ENCODE measurements at regions not wholly inside any gene's neighbourhood (a gene's known extent, or its start where the extent isn't known, plus 50 kb on each side); places are given as distances from the start of the nearest gene placed in this dataset.
"Not testable (repeated sequence)": the region's sequence is repeated elsewhere in the genome, so short reads cannot be mapped to it uniquely, and the experiment has no call there.

DNA sequence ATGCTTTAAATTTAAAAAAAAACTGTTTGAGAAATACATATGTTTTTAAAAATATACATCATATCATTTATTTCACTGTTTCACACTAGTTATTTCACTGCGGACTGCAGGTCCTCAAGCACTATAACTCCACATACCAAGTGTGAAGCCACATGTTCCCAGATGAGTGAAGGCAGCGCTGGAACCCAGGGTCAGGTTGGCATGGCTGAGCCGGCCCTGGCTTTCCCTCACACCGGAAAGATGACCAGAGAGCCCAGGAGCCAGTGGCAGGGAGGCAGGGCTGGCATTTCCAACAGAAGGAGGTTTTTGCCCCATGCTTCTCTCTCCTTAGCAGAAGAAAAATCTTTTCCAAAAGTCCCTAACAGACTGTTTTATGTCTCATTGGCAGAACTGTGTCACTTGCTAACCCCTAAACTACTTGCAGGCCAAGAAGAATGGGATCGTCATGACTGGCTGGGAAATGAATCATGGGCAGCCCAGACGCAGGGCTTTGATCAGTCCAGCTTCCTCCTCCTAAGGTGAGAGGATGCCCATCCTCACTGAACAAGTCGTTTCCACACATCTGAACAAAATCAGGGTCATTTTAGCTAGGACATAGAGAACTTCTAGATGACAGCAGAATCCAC, 287.6 kb upstream of the HNRNPA3 start:
- Histone ChIP-seq H3K4me3 (no peak overlapping the region), H3K9me3 (peaks cover 3% of the 10 kb centered on the region; the same call in 1 of the 3 replicates), H3K4me2 (no peak overlapping the region), H3K27ac (no peak overlapping the region), H3K4me1 (no peaks in the 10 kb centered on the region)
- CTCF ChIA-PET, result no interaction called here
- DNase-seq (ENCODE audit: low read depth in 1 of 2, low spot score in 1 of 2) (no peak), FAIRE-seq (no peak), ATAC-seq (no peak)
- POLR2A ChIA-PET, result no interaction called here
- WGBS (ENCODE audit: missing lambda C conversion rate), result 45% methylated on average over 7 of the region's 7 CpGs
- TF ChIP-seq NPAS2 (CRISPR knock-in tag; IDR thresholded peaks at IDR 0.05; ENCODE audit: borderline replicate concordance), result no peak
- no peak for TF ChIP-seq HDAC2 (IDR thresholded peaks at IDR 0.05)
- TF ChIP-seq HOXB5 (CRISPR knock-in tag; IDR thresholded peaks at IDR 0.05), result no peak

DNA sequence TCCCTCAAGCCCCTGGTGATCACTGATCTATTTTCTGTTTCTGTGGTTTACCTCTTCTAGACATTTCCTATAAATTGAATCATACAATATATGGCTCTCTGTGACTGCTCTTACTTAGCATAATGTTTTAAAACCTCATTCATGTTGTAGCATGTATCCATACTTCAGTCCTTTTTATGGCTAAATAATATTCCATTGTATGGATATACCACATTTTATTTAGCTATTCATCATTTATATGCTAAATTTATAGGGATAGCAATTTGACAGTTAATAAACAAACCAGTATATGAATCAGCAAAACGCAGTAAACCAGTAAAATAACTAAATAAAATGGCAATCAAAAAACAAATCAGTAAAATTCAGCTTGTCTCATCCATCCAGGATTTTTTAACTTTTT, 286.1 kb upstream of the HNRNPA3 start:
- FAIRE-seq, result no peak
- H3K4me2 ChIP-seq, result no peak overlapping the region
- peaks cover 3% of the 10 kb centered on the region; the same call in 1 of the 3 replicates for H3K9me3 ChIP-seq
- TF ChIP-seq ZSCAN20 (CRISPR knock-in tag; IDR thresholded peaks at IDR 0.05) (no peak), CEBPB (IDR thresholded peaks at IDR 0.05) (no peak), RCOR1 (IDR thresholded peaks at IDR 0.05; ENCODE audit: low read depth, low read length) (no peak), ZNF302 (CRISPR knock-in tag; IDR thresholded peaks at IDR 0.05) (no peak), EP300 (IDR thresholded peaks at IDR 0.05) (no peak), ESRRA (IDR thresholded peaks at IDR 0.05; ENCODE audit: borderline replicate concordance, low read length) (no peak), BHLHE40 (IDR thresholded peaks at IDR 0.05; ENCODE audit: low read depth, low read length) (no peak), SREBF2 (IDR thresholded peaks at IDR 0.05) (no peak), HEYL (CRISPR knock-in tag; IDR thresholded peaks at IDR 0.05) (no peak), HOXA7 (CRISPR knock-in tag; IDR thresholded peaks at IDR 0.05) (no peak), ZC3H11A (IDR thresholded peaks at IDR 0.05) (no peak)
- TF ChIP-seq, protein P1, sequence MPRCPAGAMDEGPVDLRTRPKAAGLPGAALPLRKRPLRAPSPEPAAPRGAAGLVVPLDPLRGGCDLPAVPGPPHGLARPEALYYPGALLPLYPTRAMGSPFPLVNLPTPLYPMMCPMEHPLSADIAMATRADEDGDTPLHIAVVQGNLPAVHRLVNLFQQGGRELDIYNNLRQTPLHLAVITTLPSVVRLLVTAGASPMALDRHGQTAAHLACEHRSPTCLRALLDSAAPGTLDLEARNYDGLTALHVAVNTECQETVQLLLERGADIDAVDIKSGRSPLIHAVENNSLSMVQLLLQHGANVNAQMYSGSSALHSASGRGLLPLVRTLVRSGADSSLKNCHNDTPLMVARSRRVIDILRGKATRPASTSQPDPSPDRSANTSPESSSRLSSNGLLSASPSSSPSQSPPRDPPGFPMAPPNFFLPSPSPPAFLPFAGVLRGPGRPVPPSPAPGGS (IDR thresholded peaks at IDR 0.05), result no peak
- TF ChIP-seq, protein P2, sequence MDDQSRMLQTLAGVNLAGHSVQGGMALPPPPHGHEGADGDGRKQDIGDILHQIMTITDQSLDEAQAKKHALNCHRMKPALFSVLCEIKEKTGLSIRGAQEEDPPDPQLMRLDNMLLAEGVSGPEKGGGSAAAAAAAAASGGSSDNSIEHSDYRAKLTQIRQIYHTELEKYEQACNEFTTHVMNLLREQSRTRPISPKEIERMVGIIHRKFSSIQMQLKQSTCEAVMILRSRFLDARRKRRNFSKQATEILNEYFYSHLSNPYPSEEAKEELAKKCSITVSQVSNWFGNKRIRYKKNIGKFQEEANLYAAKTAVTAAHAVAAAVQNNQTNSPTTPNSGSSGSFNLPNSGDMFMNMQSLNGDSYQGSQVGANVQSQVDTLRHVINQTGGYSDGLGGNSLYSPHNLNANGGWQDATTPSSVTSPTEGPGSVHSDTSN (IDR thresholded peaks at IDR 0.05), result no peak
- TF ChIP-seq, protein P3, sequence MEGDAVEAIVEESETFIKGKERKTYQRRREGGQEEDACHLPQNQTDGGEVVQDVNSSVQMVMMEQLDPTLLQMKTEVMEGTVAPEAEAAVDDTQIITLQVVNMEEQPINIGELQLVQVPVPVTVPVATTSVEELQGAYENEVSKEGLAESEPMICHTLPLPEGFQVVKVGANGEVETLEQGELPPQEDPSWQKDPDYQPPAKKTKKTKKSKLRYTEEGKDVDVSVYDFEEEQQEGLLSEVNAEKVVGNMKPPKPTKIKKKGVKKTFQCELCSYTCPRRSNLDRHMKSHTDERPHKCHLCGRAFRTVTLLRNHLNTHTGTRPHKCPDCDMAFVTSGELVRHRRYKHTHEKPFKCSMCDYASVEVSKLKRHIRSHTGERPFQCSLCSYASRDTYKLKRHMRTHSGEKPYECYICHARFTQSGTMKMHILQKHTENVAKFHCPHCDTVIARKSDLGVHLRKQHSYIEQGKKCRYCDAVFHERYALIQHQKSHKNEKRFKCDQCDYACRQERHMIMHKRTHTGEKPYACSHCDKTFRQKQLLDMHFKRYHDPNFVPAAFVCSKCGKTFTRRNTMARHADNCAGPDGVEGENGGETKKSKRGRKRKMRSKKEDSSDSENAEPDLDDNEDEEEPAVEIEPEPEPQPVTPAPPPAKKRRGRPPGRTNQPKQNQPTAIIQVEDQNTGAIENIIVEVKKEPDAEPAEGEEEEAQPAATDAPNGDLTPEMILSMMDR (IDR thresholded peaks at IDR 0.05), result no peak
- TF ChIP-seq, protein P4, sequence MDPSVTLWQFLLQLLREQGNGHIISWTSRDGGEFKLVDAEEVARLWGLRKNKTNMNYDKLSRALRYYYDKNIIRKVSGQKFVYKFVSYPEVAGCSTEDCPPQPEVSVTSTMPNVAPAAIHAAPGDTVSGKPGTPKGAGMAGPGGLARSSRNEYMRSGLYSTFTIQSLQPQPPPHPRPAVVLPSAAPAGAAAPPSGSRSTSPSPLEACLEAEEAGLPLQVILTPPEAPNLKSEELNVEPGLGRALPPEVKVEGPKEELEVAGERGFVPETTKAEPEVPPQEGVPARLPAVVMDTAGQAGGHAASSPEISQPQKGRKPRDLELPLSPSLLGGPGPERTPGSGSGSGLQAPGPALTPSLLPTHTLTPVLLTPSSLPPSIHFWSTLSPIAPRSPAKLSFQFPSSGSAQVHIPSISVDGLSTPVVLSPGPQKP (IDR thresholded peaks at IDR 0.05; ENCODE audit: low read depth, low read length), result no peak
- TF ChIP-seq, protein P5, sequence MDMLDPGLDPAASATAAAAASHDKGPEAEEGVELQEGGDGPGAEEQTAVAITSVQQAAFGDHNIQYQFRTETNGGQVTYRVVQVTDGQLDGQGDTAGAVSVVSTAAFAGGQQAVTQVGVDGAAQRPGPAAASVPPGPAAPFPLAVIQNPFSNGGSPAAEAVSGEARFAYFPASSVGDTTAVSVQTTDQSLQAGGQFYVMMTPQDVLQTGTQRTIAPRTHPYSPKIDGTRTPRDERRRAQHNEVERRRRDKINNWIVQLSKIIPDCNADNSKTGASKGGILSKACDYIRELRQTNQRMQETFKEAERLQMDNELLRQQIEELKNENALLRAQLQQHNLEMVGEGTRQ (IDR thresholded peaks at IDR 0.05), result no peak
- POLR2A ChIA-PET, result no interaction called here
- H3K27ac ChIP-seq, result no peak overlapping the region
- CTCF ChIA-PET, result no interaction called here
- no peak for ATAC-seq
- no peak overlapping the region for H3K4me3 ChIP-seq
- H3K4me1 ChIP-seq, result peaks cover under 1% of the 10 kb centered on the region; the same call in 2 of the 3 replicates
- DNase-seq (ENCODE audit: low read depth in 1 of 2, low spot score in 1 of 2), result no peak
- WGBS (ENCODE audit: missing lambda C conversion rate), result 2% methylated on average over 1 of the region's 1 CpG

DNA sequence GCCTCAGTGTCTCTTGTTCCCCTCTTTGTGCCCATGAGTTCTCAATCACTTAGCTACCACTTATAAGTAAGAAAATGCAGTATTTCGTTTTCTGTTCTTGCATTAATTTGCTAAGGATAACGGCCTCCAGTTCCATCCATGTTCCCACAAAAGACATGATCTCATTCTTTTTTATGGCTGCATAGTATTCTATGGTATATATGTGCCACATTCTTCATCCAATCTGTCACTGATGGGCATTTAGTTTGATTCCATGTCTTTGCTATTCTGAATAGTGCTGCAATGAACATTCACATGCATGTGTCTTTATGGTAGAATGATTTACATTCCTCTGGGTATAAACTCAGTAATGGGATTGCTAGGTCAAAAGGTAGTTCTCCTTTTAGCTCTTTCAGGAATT, 283.2 kb upstream of the HNRNPA3 start:
- H3K9me3 ChIP-seq; H3K4me3 ChIP-seq; H3K4me1 ChIP-seq; POLR2A ChIA-PET; FAIRE-seq; H3K27ac ChIP-seq; ATAC-seq; DNase-seq (ENCODE audit: low read depth in 1 of 2, low spot score in 1 of 2); H3K4me2 ChIP-seq; CTCF ChIA-PET: not testable (repeated sequence)
- 4% methylated on average over 2 of the region's 2 CpGs for WGBS (ENCODE audit: missing lambda C conversion rate)

Measured in A549 (cell line).